ENCODE measurements at regions not wholly inside any gene's neighbourhood (a gene's known extent, or its start where the extent isn't known, plus 50 kb on each side); places are given as distances from the start of the nearest gene placed in this dataset.
"Not testable (repeated sequence)": the region's sequence is repeated elsewhere in the genome, so short reads cannot be mapped to it uniquely, and the experiment has no call there.

DNA sequence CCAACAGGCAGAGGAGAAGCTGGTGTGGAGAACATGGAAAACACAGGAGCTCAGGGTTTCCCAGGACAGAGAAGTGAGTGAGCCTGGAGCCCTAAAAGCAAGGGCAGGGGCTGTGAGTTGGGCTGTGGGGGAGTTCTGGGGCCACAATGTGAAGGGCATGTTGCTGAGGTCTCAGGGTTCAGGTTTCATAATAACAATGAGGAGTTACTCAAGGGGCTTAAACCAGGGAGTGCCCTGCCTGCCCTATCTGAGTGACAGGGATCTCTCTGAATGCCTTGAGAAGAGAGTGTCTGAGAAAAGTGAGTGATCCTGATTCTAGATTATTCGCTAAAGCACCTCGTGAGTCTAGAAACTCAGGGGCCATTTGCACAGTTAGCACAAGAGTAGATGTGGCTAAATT lies 129.6 kb downstream of the VPREB1 start:
- no peak for DNase-seq

- no peak for DNase-seq
These were observed 130.0 kb downstream of the VPREB1 start for GRCh38 chr22:22374579-22374978.

DNA sequence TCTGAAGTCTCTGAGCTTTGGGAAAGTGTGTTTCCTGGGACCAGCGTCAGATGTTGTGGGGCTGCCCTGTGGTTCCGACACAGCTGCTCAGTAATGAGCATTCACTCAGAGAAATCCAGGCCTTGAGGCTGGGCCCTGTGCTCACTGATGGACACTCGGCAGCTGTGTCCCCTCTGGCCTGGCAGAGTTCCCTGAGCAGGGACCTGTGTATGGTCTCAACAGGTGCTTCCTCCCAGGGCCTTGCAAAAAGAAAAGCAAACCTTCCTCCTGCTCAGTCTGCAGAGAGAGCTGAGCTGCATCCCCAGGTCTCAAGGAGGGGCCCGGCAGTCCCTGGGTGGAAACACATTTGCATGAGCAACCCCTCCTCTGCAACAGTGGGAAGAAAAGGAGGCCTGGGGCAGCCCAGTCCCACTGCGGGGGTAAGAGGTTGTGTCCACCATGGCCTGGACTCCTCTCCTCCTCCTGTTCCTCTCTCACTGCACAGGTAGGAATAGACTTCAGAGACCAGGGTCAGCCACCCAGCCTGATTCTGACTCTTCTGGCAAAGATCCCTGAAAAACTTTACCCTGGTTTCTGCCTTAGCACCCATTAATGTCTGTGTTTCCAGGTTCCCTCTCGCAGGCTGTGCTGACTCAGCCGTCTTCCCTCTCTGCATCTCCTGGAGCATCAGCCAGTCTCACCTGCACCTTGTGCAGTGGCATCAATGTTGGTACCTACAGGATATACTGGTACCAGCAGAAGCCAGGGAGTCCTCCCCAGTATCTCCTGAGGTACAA lies 131.2 kb downstream of the VPREB1 start:
- DNase-seq = no peak

GRCh38 chr22:22376352-22376706 lies 131.7 kb downstream of the VPREB1 start:
- no peak for DNase-seq

DNA sequence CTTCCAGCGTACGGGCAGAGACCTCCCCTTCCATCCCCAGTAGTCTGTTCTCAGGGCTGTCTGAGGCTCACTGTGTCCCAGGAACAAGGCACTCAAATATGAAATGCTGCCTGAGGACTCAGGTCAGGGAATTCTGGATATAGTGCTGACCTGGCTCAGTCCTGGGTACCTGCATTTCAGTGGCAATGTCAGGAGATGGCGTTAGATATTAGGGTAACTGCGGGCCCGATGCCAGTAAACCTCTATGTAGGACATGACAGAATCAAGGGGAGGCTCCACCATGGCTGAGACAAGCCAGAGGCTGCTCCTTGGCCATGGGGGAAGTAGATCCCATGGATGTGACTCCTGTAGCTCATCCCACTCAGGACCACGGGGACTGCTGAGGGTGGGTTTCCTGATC lies 131.7 kb downstream of the ZNF280B start:
- DNase-seq = not testable (repeated sequence)

- no peak for DNase-seq
These were observed 131.2 kb downstream of the ZNF280B start for GRCh38 chr22:22377335-22377734.

DNA sequence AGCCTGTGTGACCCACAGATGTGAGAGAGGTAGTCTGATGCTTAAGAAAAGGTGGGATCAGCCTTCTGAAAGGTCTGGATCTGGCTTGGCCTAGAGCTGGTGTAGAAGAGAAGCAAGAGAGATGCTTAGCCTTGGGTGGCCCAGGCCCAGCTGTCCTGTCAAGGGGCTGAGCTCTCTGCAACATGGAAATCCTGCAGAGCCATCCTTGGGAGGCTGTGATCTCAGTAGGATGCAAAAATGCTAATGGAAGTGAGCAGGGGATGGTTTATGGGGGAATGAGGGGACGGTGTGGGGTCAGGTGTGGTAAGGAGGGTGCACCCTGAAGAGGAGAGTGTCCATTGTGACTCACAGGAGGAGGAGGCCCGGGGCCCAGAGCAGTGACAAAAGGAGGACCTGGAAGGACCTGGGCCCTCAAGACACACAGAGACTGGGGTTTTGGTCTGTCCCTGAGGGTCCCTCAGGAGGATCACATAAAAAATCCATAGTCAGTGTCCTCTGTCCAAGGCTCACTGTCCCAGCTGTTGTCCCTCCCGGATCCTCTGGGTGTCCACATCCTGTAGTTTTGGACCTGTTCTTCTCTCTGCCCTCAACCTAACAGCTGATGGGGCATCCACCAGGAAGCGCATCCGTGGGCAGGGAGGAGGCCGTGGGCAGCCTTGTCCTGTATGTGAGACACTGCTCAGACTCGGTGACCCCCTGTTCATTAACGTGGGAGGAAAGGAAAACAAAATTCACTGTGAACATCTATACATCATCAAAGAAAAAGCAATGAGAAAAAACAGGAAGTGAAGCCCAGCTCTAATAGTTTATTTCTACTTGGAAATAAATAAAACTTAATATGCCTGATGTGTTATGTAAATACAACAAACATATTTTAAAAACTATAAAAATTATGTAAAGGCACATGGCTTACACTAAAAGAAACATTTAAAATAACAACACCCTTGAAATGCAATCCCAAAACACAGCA lies 129.8 kb downstream of the ZNF280B start:
- DNase-seq = no peak

- no peak for DNase-seq
These were observed 128.2 kb downstream of the ZNF280B start for GRCh38 chr22:22380098-22381030.

DNA sequence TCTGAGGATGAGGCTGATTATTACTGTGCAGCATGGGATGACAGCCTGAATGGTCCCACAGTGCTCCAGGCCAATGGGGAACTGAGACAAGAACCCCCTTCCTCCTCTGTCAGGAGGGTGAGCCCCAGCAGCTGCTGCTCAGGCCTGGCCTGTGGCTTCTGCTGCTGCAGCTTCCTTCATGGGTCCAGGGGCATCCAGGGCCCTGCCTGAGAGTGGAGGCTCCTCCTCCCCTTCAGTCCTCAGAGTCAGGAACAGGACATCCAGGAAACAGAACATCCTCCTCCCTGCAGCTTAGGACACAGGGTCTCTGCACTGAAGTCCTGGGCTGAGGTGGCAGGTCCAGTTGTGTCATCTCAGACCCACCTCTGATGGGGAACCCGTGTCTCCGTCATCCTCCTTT lies 127.2 kb downstream of the ZNF280B start:
- not testable (repeated sequence) for DNase-seq

GRCh38 chr22:22384267-22384666 lies 124.3 kb downstream of the ZNF280B start:
- DNase-seq = no peak

DNA sequence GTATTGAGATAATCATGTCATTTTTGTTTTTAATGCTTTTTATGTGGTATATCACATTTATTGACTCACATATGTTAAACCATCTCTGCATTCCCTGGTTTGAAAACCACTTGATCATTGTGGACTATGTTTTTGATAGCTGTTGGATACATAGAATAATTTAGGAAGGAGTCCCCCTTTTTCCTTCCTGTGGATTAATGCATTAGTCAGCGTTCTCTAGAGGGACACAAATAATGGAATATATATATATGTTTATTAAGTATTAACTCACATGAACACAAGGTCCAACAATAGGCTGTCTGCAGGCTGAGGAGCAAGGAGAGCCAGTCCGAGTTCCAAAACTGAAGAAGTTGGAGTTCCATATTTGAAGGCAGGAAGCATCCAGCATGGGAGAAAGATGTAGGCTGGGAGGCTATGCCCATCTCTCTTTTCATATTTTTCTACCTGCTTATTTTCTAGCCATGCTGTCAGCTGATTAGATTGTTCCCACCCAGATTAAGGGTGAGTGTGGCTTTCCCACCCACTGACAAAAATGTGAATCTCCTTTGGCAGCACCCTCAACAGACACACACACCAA lies 123.8 kb downstream of the ZNF280B start:
- DNase-seq = no peak

GRCh38 chr22:22386602-22387385 lies 121.7 kb downstream of the ZNF280B start:
- no peak for DNase-seq

DNA sequence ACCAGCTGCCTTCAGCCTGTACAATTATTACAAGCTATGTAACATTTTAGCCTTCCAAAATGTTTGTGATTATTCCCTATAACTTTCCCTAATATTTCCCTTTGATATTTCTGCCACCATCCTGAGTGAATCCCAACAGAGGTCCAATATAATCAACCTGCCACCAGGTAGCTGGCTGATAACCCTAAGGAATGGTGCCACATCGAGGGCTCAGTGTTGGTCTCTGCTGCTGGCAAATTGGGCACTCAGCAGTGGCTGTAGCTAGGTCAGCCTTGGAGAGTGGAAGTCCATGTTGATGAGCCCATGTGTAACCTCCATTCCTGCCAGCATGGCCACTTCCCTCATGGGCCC lies 121.2 kb downstream of the ZNF280B start:
- DNase-seq = no peak

- DNase-seq = no peak
These were observed 120.5 kb downstream of the ZNF280B start for GRCh38 chr22:22388090-22388489.

- DNase-seq = no peak
These were observed 120.0 kb downstream of the ZNF280B start for GRCh38 chr22:22388494-22388893.

GRCh38 chr22:22389467-22389866 lies 119.1 kb downstream of the ZNF280B start:
- no peak for DNase-seq

- DNase-seq = no peak
These were observed 117.6 kb downstream of the ZNF280B start for GRCh38 chr22:22390989-22391388.

DNA sequence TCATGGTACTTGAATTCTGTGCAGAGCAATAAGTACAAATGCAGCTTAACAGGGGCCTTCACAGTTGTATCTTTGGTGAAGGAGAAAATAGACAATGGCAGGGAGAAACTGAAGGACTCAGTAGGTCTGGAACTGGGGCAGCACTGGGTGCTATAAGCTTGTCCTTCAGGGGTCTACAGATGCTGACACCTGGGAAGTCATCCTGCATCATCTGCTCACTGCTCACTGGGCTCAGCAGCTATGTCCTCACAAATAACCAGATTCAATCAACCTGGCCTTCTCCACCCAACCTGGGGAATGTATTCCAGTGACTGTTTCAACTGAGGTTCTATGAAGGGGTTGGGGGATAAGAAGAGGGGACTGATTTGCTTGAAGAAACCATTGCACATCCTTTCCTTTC lies 117.0 kb downstream of the ZNF280B start:
- no peak for DNase-seq

DNA sequence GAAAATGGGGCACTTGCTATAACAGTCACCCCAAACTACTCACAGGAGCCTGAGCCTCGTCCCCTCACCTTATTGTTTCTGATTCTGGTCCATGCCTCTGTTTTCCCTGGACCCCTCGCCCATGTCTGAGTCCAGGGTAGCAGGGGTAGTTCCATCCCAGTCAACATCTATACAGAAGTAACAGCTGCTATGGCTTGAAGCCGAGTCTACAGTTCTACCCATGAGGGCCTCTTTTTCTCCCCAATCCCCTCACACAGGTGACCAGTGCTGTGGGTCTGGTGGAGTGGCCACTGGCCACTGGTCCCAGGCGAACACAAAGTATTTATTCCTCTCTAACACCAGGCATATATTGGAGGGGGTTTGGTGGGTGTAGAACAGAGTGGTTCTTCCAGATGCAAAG lies 116.4 kb downstream of the ZNF280B start:
- DNase-seq = no peak

GRCh38 chr22:22394591-22394990 lies 114.0 kb downstream of the ZNF280B start:
- no peak for DNase-seq

DNA sequence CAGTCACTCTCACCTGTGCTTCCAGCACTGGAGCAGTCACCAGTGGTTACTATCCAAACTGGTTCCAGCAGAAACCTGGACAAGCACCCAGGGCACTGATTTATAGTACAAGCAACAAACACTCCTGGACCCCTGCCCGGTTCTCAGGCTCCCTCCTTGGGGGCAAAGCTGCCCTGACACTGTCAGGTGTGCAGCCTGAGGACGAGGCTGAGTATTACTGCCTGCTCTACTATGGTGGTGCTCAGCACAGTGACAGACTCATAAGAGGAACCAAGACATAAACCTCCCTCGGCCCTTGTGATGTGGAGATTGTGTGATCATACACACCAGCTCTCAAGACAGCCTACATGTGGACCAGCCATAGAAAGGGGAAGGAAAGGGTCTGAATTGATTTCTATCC lies 113.3 kb downstream of the ZNF280B start:
- DNase-seq = no peak

GRCh38 chr22:22396741-22397291 lies 111.7 kb downstream of the ZNF280B start:
- DNase-seq = no peak

All from NCI-H1436 (cell line).